RPMI8226 (cell line): ENCODE measurements at regions not wholly inside any gene's neighbourhood (a gene's known extent, or its start where the extent isn't known, plus 50 kb on each side); places are given as distances from the start of the nearest gene placed in this dataset.
A peak's percentile ranks its signal among the peaks of the same experiment; 100 is the strongest.

ENCODE experiments used
- DNase-seq: peaks from one replicate; pipeline ENCODE4 v3.0.0-alpha.2; 2015

DNA sequence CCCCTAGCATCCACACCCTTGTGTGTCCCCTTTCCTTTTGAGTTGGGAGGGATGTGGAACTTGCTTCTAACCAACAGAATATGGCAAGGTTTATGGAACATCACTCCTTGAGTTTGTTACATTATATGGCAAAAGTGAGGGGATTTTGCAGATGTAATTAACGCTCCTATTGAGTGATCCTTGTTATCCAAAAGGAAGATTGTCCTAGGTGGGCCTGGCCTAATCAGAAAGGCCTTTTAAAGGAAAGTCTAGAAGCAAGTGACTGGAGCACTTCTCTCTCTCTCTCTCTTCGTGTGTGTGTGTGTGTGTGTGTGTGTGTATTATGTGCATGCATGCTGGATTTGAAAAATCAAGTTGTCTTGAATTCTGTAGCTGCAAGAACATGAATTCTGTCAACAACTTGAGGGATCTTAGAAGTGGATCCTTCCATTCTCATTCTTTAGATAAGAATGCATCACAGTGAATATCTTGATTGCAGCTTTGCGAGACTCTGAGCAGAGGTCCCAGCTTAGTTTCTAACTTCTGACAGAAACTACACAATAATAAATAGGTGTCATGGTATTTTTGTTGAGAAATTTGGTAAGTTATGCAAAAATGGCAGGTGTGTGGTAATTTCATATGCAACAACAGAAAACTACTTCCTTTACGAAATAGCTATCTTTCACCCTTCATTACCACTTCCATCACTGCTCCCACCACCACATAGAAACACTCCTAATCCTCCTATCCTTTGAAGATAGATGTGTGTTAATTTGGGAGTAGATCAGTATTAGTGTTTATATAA is 360.9 kb upstream of the CBLB start:
- DNase-seq = no peak

DNA sequence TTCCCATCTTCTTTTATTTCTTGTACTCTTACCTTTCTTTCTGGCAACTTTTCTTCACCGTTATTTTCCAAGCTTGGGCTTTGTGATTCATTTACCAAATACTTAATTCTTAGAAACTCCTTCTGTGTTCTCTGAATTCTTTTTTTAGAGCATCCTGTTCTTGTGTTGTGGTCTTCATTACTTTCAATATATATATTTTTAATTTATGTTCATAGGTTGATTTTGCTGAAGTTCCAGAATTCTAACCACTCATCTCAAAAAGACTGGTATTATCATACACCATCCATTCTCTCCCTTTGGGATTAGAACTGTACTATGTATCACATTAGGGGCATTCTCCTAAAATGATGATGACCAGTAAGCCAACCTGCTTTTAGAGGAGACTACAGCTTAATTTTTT is 362.3 kb upstream of the CBLB start:
- DNase-seq = no peak

DNA sequence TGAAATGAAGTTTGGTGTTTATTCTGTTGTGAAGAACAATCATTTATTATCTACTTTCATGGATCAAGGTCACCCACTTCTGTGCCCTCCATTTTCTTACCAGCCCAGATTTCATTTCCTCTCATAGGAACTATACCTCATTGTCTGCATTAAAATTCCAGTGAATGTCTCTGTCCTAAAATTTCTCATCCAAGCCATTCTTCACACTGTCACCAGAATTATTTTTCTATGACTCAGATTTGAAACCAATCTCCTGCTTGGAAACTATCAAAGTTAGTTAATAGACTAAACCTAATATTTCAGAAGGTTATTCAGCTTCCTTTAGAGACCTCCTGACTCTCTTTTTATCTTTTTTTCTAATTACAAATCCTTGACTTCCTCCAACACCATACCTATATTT is 364.1 kb upstream of the CBLB start:
- no peak for DNase-seq

DNA sequence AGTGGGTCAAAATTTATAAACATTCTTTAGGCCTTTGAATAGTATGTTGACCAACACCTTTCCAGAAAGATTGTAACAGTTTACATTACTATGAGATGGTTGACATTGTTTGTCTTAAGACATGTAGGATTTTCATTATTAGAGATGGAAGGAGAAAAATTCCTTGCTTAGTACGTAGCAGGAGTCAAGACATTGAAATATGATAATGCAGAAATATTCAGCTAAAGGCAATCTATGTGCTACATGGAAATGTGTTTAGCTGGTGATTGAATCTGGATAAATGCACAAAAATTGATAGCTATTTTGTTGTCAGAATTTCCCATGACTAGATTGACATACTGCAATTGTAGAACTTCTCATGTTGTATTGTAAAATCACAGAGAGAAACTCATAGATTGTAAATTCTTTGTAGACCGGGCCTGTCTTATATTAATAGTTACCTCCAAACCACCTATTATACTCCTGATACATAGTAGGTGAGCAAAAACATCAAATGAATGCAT is 370.4 kb upstream of the CBLB start:
- no peak for DNase-seq

DNA sequence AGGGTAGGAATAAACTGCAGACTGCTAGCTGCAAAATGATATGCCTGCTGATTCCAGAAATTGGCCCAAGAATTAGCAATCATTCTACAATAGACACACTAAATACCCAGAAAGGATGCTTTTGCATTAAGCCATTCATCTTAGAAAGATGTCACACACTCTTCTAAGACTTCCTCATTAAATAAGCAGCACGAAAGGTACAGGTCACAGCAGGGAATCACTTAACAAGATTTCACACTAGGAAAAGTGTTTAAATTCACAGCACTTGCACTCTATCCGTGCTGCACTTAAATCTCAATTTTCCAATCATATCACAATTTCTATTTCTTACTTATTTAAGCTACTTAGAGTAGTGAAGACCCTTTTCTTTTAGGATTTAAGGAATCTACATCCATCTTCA is 372.8 kb upstream of the CBLB start:
- DNase-seq = no peak

DNA sequence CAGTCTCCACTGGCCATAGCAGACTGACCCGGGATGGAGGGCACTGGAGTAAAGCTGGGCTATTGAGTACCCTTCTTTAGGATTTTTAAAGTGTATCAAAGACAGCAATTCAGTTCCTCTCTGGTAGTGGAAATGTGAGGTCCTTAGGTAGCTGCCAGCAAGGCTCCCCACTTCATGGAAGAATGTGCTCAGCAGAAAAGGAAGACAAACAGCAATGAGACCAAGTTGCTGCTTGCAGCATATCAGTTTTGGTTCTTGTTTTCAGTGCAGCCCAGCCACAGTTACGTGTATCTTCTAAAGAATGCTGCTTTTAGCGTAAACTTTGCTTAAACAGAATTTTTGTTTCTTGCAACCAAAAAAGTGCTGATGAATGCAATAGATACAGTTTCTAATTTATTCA is 374.0 kb upstream of the CBLB start:
- DNase-seq = peak; percentile 71

DNA sequence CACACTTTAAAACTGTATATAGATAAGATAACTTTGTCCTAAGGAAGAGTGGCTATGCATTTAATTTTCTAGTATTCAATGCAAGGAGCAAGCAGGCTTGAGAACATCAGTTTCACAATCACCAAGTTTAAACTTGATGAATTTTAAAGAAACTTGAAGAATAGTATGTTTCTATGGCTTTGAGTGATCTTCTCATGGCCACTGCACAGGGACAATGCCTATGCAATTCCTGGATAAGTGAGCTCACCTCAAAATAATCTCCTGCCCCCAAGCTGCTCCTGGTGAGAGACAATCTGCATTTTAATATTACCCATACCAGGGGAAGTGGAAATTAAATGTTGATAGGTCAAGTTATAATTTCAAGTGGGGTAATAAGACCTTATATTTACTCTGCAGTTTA is 376.6 kb upstream of the CBLB start:
- no peak for DNase-seq

DNA sequence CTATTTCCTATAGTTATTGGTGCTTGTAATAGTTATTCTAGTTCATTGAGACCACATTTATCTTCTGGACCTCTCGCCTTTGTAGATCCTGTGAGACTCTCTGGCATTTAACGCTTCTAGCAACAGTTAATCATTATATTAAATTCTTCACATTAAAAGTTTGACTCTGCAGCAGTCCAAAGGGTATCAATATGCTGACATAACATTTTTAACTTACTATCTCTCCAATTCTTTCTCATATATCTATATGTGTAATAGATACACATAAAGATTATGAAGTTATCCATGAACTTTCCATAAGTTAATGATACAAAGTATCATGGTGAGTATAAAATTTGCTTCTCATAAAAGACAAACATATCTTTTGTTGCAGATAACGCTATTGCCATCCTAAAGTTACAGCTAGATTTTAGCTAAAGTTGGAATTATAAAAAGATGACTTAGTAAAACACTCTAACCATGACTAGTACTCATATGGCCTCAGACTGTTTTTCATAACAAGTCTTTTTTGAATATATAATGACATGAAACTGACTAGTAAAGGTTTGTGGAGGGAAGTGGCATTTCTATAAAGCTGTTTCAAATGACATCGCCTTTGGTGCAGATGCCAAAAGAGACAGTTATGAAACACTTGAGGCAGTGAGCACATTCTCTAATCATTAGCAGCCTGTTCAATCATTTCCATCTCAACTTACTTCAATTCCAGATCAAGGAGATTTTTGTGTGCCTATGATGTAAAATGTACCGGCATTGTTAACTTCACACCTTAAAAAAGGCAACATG is 379.3 kb upstream of the CBLB start:
- peak; percentile 11 for DNase-seq

DNA sequence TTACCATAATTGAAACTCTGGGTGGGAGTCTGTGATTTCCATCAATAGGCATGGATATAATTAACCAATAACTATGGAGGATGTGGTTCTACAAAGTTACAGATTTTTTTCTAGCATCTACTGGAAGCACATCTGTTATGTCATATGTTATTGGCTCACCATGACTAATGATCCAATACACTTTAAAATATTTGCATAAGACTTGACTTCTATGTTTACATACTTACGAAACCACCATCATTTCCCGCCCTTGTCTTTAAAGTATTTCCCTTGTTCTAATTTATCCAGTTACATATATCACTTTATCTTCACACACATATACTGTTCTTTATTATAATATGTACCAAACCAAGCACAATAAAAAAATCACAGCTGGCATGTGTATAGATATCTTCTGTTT is 380.3 kb upstream of the CBLB start:
- no peak for DNase-seq

DNA sequence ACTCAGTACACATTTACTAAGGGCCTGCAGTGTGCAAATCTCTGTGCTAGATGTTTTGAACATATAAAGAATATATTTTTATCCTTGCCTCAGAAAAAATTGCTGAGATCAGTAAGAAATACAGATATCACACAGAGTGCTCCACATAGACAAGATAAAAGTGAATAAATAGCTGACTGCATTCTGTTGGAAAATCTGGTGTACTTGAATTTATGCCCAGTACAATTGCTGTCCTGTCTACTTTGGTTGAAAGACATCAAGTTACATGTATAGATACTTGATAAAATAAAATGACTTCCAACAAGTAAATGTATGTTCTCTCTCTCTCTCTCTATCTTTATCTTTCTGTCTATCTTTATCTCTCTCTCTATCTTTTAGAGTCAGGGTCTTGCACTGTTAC is 381.2 kb upstream of the CBLB start:
- no peak for DNase-seq

DNA sequence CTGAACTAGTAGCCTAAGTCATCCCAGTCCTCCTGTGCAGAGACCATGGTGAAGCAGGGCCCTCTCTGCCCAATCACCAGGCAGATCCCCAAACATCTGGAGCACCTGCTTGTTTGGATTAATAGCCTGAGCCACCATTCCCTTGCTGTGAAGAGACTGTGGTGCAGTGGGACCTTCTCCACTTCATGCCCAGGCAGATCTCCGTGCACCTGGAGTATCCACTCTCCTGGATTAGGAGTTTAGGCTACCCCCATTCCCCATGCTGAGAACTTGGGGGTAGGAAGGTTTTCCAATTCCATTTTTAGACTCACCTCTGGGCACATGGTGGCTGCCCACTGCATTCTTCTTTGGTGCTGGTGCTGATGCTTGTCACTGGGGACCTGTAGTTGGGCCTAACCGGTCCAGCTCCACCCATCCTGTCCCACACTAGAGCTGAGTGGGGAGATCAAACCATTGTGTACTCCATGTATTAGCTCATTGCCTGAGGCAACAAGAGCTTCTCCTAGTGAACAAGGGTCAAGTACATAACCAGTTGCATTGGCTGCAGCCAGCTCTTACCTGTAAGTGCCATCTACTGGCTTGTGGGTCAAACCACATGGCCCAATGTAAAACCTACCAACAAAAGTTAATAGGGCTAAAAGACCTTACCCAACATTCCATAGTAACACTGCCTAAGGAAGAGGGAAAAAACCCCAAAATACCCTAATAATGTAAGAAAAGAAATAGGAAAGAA is 382.5 kb upstream of the CBLB start:
- DNase-seq = no peak

DNA sequence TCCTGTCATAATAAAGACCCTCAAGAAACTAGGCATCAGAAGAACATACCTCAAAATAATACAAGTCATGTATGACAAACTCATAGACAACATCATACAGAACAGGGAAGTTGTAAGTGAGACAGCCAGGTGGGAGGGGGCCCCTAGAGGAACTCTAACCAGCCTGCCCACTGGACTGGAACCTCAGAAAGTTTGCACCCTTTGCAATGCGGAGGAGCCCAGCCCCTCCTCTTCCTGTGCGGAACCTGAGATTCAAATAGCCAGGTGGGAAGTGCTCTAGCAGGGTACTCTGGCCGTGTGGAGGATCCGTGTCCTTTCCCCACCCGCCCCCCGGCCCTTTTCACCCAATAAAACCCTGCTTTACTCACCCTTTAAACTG is 387.0 kb upstream of the CBLB start:
- peak; percentile 11 for DNase-seq

DNA sequence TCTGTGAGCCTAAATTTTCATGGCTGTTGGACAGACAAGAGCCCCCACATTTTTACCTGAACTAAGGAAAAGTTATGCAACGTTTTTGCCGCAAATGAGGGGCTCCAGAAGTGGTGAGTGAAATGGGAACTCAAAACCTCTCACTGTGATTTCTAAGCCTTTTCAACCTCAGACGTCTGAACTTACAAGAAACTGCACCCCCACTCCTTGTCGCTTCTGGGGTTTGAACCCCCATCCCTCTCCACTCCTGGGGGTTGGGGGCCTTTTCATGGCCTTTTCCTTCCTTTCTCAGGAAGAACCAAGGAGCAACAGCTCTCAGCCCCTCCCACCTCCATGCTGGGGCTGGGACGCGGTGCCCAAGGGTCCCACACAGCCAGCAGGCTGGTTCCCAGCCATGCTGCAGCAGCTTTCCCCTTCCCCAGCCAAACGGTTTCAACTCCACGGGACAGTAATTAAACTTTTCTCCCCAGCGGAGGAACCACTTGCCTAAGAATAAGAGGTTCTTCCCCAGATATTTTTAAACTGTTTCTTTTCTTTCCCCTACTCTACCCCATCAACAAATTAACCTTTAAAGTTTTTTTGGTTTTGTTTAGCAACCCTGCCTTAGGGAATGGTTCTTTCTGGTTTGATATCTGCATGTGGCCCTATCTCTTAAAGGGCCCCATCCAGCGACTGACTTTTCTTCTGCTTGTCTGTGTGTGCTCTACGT is 387.6 kb upstream of the CBLB start:
- DNase-seq = no peak

DNA sequence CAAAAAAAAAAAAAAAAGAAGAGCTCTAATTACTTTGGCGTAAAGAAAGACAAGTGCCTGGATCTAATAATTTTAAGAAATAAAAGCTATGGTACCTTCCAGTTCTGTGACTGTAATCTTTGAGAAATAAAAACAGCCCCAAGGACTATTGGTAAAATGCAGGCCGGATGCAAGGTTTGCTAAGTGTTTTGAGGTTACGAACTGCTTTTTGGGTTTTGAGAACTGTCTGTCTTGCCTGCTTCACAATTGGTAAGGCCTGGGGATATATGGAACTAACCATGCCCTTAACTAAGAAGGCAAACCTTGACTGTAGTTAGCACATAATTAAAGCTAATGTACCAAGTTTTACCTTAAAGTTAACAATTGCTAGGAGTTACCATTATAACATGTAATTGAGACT is 388.4 kb upstream of the CBLB start:
- DNase-seq = no peak

DNA sequence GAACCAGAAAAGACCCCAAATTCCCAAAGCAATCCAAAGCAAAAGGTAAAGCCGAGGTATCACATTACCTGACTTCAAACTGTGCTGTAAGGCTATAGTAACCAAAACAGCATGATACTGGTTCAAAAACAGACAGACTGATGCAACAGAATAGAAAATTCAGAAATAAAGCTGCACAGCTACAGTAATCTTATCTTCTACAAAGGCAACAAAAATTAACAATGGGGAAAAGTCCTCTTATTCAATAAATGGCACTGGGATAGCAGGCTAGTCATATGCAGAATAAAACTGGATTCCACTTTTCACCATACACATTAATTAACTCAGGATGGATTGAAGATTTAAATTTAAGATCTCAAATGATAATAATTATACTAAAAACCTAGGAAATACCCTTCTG is 392.6 kb upstream of the CBLB start:
- no peak for DNase-seq

DNA sequence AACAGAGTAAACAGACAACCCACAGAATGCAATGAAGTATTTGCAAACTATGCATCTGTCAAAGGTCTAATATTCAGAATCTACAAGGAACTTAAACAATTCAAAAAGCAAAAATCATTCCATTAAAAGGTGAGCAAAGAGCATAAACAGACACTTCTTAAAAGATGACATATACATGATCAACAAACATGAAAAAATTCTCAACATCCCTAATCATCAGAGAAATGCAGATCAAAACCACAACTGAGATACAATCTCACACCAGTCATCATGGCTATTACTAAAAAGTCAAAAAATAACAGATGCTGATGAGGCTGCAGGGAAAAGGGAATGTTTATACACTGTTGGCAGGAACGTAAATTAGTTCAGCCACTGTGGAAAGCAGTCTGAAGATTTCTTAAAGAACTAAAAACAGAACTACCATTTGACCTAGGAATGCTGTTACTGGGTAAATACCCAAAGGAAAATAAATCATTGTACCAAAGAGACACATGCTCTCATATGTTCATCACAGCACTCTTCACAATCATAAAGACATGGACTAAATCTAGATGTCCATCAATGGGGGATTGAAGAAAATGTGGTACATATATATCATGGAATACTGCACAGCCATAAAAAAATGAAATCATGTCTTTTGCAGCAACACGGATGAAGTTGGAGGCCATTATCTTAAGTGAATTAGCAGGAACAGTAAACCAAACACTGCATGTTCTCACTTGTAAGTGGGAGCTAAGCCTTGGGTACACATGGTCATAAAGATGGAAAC is 393.3 kb upstream of the CBLB start:
- DNase-seq = no peak

DNA sequence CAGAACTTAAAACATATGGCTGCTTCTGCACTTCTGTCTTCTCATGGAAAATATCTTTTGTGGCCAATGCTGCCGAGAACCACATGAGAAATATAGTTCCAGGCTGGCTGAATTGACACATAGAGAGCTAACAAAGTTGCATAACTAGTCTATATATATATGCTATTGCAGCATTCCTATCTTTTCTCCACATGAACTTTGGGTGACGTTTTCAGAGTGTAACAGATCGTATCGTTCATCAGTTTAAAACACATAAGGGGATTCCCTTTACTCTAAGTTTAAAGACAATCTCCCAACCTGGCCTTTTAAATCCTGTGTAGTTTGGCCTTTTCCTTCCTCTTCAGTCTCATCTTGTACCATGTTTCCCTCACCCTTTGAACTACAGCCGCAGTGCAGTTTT is 394.2 kb upstream of the CBLB start:
- DNase-seq = no peak

DNA sequence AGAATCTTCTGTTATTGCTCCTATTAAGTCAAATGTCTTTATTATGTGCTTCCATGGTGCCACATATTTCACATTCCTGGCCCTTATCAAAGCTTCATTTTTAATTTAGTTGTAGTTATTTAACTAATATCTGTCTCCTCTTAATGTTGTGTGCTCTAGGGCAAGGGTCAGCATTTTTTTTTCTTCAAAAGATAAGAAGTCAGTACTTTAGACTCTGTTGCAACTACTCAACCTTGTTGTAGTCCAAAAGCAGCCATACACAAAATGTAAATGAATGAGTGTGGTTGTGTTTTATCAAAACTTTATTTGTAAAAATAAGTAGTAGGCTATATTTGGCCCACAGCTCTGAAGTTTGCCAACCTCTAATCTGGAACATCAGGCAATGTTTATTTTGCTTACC is 394.7 kb upstream of the CBLB start:
- DNase-seq = no peak

DNA sequence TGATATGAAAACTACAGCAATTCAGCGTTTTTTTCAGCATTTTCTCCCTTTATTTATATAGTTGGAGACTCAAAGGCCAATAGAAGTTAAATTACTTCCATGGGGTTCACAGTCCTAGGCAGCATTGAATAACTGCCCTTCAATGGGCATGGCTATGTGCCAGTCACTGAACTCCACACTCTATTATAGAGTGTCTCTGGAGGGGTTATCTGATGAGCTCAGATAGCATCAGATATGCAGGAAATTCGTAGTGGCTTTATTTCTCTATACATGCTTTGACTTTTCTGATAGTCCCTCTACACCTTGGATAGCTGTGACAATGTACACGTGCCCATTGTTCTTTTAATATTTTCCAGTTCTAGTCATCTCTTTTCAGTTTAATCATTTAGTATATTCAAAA is 396.9 kb upstream of the CBLB start:
- DNase-seq = no peak

DNA sequence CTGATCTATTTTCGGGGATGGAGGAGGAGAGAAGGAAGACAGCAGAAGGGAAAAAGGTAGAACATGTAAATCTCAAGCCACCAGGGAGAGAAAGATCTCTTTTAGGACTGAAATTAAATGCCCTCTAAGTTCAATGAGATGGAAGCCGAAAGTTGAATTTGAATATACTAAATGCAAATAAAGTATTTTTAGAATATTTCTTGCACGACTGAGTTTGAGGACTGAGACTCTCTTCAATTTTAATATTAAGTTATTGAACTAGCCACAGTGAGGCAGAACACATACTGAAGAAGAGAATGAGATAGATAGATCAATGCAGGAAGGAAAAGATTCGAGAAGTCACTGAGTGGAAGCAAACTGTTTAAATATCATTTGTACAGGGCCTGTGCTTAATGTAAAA is 399.9 kb upstream of the CBLB start:
- no peak for DNase-seq

DNA sequence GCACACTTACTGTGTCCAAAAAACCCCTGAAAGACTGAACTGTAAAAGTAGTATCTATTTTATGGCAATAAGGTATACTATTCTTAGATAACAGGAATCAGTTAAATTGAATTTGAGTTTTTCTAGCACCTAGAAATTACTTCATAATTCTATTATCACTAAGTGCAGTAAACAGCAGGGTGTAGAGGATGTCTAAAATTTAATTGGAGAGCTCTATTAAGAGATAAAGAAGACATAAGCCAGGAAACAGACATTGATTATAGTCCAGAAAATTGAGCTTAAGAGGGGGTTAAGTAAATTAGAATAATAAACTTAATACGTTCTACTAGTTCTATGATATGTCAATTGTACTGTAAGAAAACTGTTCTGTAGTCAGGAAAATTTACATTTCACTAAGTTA is 403.5 kb upstream of the CBLB start:
- DNase-seq = no peak

DNA sequence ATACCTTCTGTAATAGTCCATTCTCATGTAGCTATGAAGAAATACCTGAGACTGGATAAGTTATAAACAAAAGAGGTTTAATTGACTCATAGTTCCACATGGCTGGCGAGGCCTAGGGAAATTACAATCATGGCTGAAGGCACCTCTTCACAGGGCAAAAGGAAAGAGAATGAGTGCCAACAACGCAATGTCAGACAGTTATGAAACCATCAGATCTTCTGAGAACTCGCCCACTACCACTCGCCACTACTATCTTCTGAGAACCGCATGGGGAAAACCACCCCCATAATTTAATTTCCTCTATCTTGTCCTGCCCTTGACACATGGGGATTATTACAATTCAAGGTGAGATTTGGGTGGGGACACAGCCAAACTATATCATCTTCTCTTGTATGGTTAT is 406.8 kb upstream of the CBLB start:
- no peak for DNase-seq
